H9 (cell line): ENCODE measurements at regions not wholly inside any gene's neighbourhood (a gene's known extent, or its start where the extent isn't known, plus 50 kb on each side); places are given as distances from the start of the nearest gene placed in this dataset.

Experiments
- DNase-seq: peaks from one replicate; pipeline ENCODE4 v3.0.0-alpha.2; 2017
- H2AFZ ChIP-seq: one replicate; pipeline ENCODE4 v1.6.1; 2013; ENCODE audit warnings: mild to moderate bottlenecking, low read length, control low read depth, moderate library complexity
- H2AK5ac ChIP-seq: 2 replicates; pipeline ENCODE4 v1.6.1; 2013; ENCODE audit warnings: low read length, control low read depth, mixed read lengths; ENCODE audit not compliant: insufficient read length
- H2BK120ac ChIP-seq: one replicate; pipeline ENCODE4 v1.6.1; 2013; ENCODE audit warnings: low read depth, mild to moderate bottlenecking, low read length, control low read depth, inconsistent platforms; ENCODE audit not compliant: poor library complexity, severe bottlenecking
- H2BK12ac ChIP-seq: 2 replicates; pipeline ENCODE4 v1.6.1; 2013; ENCODE audit warnings: low read length, control low read depth, mixed read lengths, low read depth; ENCODE audit not compliant: insufficient read length
- H2BK15ac ChIP-seq: 2 replicates; pipeline ENCODE4 v1.6.1; 2013; ENCODE audit warnings: low read depth, low read length, control low read depth
- H2BK20ac ChIP-seq: one replicate; pipeline ENCODE4 v1.6.1; 2013; ENCODE audit warnings: low read depth, mild to moderate bottlenecking, low read length, control low read depth, inconsistent platforms; ENCODE audit not compliant: poor library complexity, severe bottlenecking
- H2BK5ac ChIP-seq: 2 replicates; pipeline ENCODE4 v1.6.1; 2013; ENCODE audit warnings: low read length, control low read depth, mixed read lengths; ENCODE audit not compliant: insufficient read length
- H3K14ac ChIP-seq: 2 replicates; pipeline ENCODE4 v1.6.1; 2013; ENCODE audit warnings: low read length, control low read depth; ENCODE audit not compliant: insufficient read depth
- H3K18ac ChIP-seq: 2 replicates; pipeline ENCODE4 v1.6.1; 2013; ENCODE audit warnings: low read depth, mild to moderate bottlenecking, mixed read lengths, low read length, control low read depth; ENCODE audit not compliant: insufficient read length
- H3K23ac ChIP-seq: 2 replicates; pipeline ENCODE4 v1.6.1; 2013; ENCODE audit warnings: low read length, control low read depth, mixed read lengths, low read depth; ENCODE audit not compliant: insufficient read length
- H3K23me2 ChIP-seq: 2 replicates; pipeline ENCODE4 v1.6.1; 2013; ENCODE audit warnings: low read depth, mild to moderate bottlenecking, mixed read lengths, low read length, control low read depth; ENCODE audit not compliant: insufficient read length, poor library complexity, severe bottlenecking
- H3K27ac ChIP-seq: 2 replicates; pipeline ENCODE4 v1.5.1; 2013; ENCODE audit warnings: low read length, control low read depth, mixed read lengths, low read depth; ENCODE audit not compliant: insufficient read length
- H3K27me3 ChIP-seq: 2 replicates; pipeline ENCODE4 v1.6.1; 2013; ENCODE audit warnings: low read length, control low read depth, inconsistent platforms; ENCODE audit not compliant: insufficient read depth
- H3K4ac ChIP-seq: 2 replicates; pipeline ENCODE4 v1.6.1; 2013; ENCODE audit warnings: low read depth, mild to moderate bottlenecking, control low read depth, inconsistent platforms, low read length, moderate library complexity
- H3K4me1 ChIP-seq: 2 replicates; pipeline ENCODE4 v1.6.1; 2013; ENCODE audit warnings: low read length, control low read depth, inconsistent platforms; ENCODE audit not compliant: insufficient read depth
- H3K4me2 ChIP-seq: 2 replicates; pipeline ENCODE4 v1.6.1; 2013; ENCODE audit warnings: low read length, control low read depth, mixed read lengths; ENCODE audit not compliant: insufficient read length, insufficient read depth
- H3K56ac ChIP-seq: 2 replicates; pipeline ENCODE4 v1.6.1; 2013; ENCODE audit warnings: low read depth, mild to moderate bottlenecking, mixed read lengths, low read length, control low read depth; ENCODE audit not compliant: insufficient read length
- H3K79me1 ChIP-seq: 2 replicates; pipeline ENCODE4 v1.6.1; 2013; ENCODE audit warnings: low read depth, mild to moderate bottlenecking, moderate library complexity, low read length, control low read depth, inconsistent platforms; ENCODE audit not compliant: insufficient read depth, poor library complexity, severe bottlenecking
- H3K79me2 ChIP-seq: 2 replicates; pipeline ENCODE4 v1.6.1; 2013; ENCODE audit warnings: low read length, control low read depth, inconsistent platforms; ENCODE audit not compliant: insufficient read depth
- H3K9ac ChIP-seq: 2 replicates; pipeline ENCODE4 v1.6.1; 2013; ENCODE audit warnings: low read length, control low read depth, mixed read lengths; ENCODE audit not compliant: insufficient read length; ENCODE audit errors: extremely low read depth
- H3K9me3 ChIP-seq: one replicate; pipeline ENCODE4 v1.6.1; 2013; ENCODE audit warnings: low read depth, low read length, inconsistent platforms; ENCODE audit not compliant: control insufficient read depth
- H3T11ph ChIP-seq: one replicate; pipeline ENCODE4 v1.6.1; 2013; ENCODE audit warnings: mild to moderate bottlenecking, low read length, control low read depth, inconsistent platforms
- H4K20me1 ChIP-seq: one replicate; pipeline ENCODE4 v1.6.1; 2013; ENCODE audit not compliant: control insufficient read depth, insufficient read length, insufficient read depth
- H4K5ac ChIP-seq: 2 replicates; pipeline ENCODE4 v1.6.1; 2013; ENCODE audit warnings: low read depth, mild to moderate bottlenecking, mixed read lengths, low read length, control low read depth; ENCODE audit not compliant: insufficient read length
- H4K8ac ChIP-seq: replicated peaks from 2 replicates; pipeline ENCODE4 v1.6.1; 2013; ENCODE audit warnings: low read length, control low read depth, mixed read lengths, low read depth; ENCODE audit not compliant: insufficient read length
- H4K91ac ChIP-seq: 2 replicates; pipeline ENCODE4 v1.6.1; 2013; ENCODE audit warnings: low read depth, mild to moderate bottlenecking, moderate library complexity, mixed read lengths, low read length, control low read depth; ENCODE audit not compliant: insufficient read length
- H3K27ac Mint-ChIP-seq, 3 experiments: 2 replicates in 2 of 3; 3 replicates in 1 of 3; pipeline ENCODE4 v1.8.0; 2020 to 2021; ENCODE audit warnings: mixed read lengths in 3 of 3, mild to moderate bottlenecking in 1 of 3, moderate library complexity in 1 of 3
- H3K27me3 Mint-ChIP-seq: 2 replicates; pipeline ENCODE4 v1.8.0; 2021; ENCODE audit warnings: low read depth, mild to moderate bottlenecking, moderate library complexity, mixed read lengths
- H3K36me3 Mint-ChIP-seq, 3 experiments: 2 replicates in 2 of 3; 3 replicates in 1 of 3; pipeline ENCODE4 v1.8.0; 2020 to 2021; ENCODE audit warnings: low read depth in 3 of 3, mixed read lengths in 3 of 3; ENCODE audit not compliant: insufficient read depth in 1 of 3
- H3K4me1 Mint-ChIP-seq, 2 experiments: 2 replicates each; pipeline ENCODE4 v1.8.0; 2020; ENCODE audit warnings: mixed read lengths in 2 of 2
- H3K4me3 Mint-ChIP-seq, 2 experiments: 2 replicates in 1 of 2; 3 replicates in 1 of 2; pipeline ENCODE4 v1.8.0; 2020 to 2021; ENCODE audit warnings: mild to moderate bottlenecking in 2 of 2, mixed read lengths in 2 of 2, moderate library complexity in 1 of 2
- H3K9me3 Mint-ChIP-seq, 2 experiments: 2 replicates in 1 of 2; 3 replicates in 1 of 2; pipeline ENCODE4 v1.8.0; 2020; ENCODE audit warnings: mild to moderate bottlenecking in 2 of 2, mixed read lengths in 2 of 2, moderate library complexity in 1 of 2
- WGBS: extraction: QIAGEN DNeasy Blood & Tissue Kit; methylation state at CpG from one replicate; pipeline ENCODE4 v1.1.7; 2013; ENCODE audit warnings: missing lambda C conversion rate, low lambda C conversion rate, mixed read lengths; ENCODE audit not compliant: insufficient read length; ENCODE audit errors: extremely low coverage; 5-methylcytosine and 5-hydroxymethylcytosine counted together
- TF ChIP-seq, protein P1 (sequence below): fragments of 200-600 bp; sonication (generic); conservative IDR thresholded peaks from 3 replicates; pipeline ENCODE4 v1.8.0; 2021; ENCODE audit warnings: antibody characterized with exemption, mild to moderate bottlenecking

DNA sequence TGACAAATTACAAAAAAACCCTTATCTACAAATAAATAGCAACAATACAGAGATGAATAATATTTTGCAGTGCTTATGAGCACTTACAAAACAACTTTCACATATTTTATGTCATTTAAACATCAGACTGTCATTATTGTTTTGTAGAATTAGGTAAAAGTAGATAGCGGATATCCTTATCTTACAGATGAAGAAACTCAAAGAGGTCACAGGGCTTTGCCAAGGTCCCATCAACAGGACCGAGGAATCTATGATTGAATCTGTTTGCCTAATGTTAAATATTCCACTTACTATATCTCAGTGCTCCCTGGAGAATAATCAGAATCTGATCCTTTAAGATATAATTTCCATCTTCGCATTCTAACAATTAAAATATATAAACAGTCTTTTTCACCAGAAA is 119.0 kb downstream of the GASK1B start:
- H3K79me1 ChIP-seq = no peaks in the 10 kb centered on the region
- H3K9me3 ChIP-seq = no peaks in the 10 kb centered on the region
- H2BK120ac ChIP-seq = no peak overlapping the region
- no peak overlapping the region for H4K91ac ChIP-seq
- no peak overlapping the region for H3K9ac ChIP-seq
- H4K8ac ChIP-seq = no peak overlapping the region
- no peak overlapping the region for H3K23ac ChIP-seq
- no peak overlapping the region for H4K5ac ChIP-seq
- H3K14ac ChIP-seq = no peak overlapping the region
- H3K4ac ChIP-seq = no peak overlapping the region
- H2AK5ac ChIP-seq = no peak overlapping the region
- H3K4me2 ChIP-seq = no peak overlapping the region
- no peak overlapping the region for H3K27ac ChIP-seq
- H2AFZ ChIP-seq = no peak overlapping the region
- no peaks in the 10 kb centered on the region for H4K20me1 ChIP-seq
- no peak for DNase-seq
- TF ChIP-seq, protein P1, sequence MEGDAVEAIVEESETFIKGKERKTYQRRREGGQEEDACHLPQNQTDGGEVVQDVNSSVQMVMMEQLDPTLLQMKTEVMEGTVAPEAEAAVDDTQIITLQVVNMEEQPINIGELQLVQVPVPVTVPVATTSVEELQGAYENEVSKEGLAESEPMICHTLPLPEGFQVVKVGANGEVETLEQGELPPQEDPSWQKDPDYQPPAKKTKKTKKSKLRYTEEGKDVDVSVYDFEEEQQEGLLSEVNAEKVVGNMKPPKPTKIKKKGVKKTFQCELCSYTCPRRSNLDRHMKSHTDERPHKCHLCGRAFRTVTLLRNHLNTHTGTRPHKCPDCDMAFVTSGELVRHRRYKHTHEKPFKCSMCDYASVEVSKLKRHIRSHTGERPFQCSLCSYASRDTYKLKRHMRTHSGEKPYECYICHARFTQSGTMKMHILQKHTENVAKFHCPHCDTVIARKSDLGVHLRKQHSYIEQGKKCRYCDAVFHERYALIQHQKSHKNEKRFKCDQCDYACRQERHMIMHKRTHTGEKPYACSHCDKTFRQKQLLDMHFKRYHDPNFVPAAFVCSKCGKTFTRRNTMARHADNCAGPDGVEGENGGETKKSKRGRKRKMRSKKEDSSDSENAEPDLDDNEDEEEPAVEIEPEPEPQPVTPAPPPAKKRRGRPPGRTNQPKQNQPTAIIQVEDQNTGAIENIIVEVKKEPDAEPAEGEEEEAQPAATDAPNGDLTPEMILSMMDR = no peak
- H3K9me3 Mint-ChIP-seq = no peaks in the 10 kb centered on the region
- no peaks in the 10 kb centered on the region for H3K4me1 ChIP-seq
- no peak overlapping the region for H3K4me3 Mint-ChIP-seq
- no peaks in the 10 kb centered on the region for H3K79me2 ChIP-seq
- no peak overlapping the region for H3K56ac ChIP-seq
- no peaks in the 10 kb centered on the region for H3K23me2 ChIP-seq
- H3K18ac ChIP-seq = no peak overlapping the region
- no peak overlapping the region for H3T11ph ChIP-seq
- no peak overlapping the region for H2BK5ac ChIP-seq
- H3K27ac Mint-ChIP-seq = no peak overlapping the region
- WGBS = 100% methylated on average over 1 of the region's 3 CpGs
- no peaks in the 10 kb centered on the region for H3K27me3 Mint-ChIP-seq
- H2BK20ac ChIP-seq = no peak overlapping the region
- no peak overlapping the region for H2BK15ac ChIP-seq
- H3K27me3 ChIP-seq = no peaks in the 10 kb centered on the region
- H2BK12ac ChIP-seq = no peak overlapping the region
- no peaks in the 10 kb centered on the region for H3K4me1 Mint-ChIP-seq
- H3K36me3 Mint-ChIP-seq = no peaks in the 10 kb centered on the region
